Right atrium auricular region (tissue), 2 donors: ENCODE measurements at regions not wholly inside any gene's neighbourhood (a gene's known extent, or its start where the extent isn't known, plus 50 kb on each side); places are given as distances from the start of the nearest gene placed in this dataset.
"Not testable (repeated sequence)": the region's sequence is repeated elsewhere in the genome, so short reads cannot be mapped to it uniquely, and the experiment has no call there.

Experiments used
- DNase-seq: peaks from one replicate; pipeline ENCODE4 v3.0.0-alpha.2; 2019; ENCODE audit warnings: low spot score
- H3K27ac ChIP-seq, 2 donors: fragments of 200-600 bp; sonication (generic); 1 replicate in 1 of 2; 2 replicates in 1 of 2; pipeline ENCODE4 v1.5.1; 2016 to 2019
- H3K27me3 ChIP-seq, 2 donors: fragments of 200-600 bp; sonication (generic); one replicate each; pipeline versions ENCODE4 v1.5.1 to v1.6.0; 2017 to 2019
- H3K36me3 ChIP-seq: fragments of 200-600 bp; sonication (generic); one replicate; pipeline ENCODE4 v1.5.1; 2016
- H3K4me1 ChIP-seq, 2 donors: fragments of 200-600 bp; sonication (generic); one replicate each; pipeline versions ENCODE4 v1.5.1 to v1.6.0; 2017 to 2019
- H3K4me3 ChIP-seq, 2 donors: fragments of 200-600 bp; sonication (generic); 1 replicate in 1 of 2; 2 replicates in 1 of 2; pipeline ENCODE4 v1.5.1; 2017 to 2019; ENCODE audit warnings: mild to moderate bottlenecking in 1 of 2, moderate library complexity in 1 of 2
- H3K9me3 ChIP-seq, 2 donors: fragments of 200-600 bp; sonication (generic); one replicate each; pipeline ENCODE4 v1.5.1; 2019
- TF ChIP-seq, protein P1 (sequence below), 2 donors: fragments of 200-600 bp; sonication (generic); IDR thresholded peaks; one replicate each; pipeline ENCODE4 v1.5.1; 2019; ENCODE audit warnings: antibody characterized with exemption in 2 of 2

DNA sequence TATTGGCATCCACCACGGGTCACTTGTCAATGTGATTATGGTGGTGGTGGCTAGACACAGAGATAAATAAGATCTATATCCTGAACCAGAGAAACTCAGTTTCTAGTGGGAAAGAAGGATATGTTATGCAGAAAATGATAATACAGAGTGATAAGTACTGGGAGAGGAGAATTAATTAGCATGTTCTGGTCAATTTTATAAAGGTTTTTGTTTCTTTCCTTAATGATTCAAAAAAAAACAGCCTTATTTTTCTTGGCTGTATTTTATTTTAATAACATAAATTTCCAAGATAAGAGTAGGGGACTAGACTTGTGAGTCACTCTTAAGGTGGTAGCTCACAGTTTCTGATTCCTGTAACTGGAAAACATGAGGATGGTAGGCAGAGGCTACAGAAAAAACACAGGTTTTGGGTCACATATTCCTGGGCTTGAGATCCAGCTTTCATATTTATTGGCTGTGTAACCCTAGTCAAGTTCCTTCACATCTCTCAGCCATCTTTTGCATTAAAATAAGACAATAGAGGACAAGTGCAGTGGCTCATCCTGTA lies 350.3 kb upstream of the RPS23 start:
- TF ChIP-seq, protein P1, sequence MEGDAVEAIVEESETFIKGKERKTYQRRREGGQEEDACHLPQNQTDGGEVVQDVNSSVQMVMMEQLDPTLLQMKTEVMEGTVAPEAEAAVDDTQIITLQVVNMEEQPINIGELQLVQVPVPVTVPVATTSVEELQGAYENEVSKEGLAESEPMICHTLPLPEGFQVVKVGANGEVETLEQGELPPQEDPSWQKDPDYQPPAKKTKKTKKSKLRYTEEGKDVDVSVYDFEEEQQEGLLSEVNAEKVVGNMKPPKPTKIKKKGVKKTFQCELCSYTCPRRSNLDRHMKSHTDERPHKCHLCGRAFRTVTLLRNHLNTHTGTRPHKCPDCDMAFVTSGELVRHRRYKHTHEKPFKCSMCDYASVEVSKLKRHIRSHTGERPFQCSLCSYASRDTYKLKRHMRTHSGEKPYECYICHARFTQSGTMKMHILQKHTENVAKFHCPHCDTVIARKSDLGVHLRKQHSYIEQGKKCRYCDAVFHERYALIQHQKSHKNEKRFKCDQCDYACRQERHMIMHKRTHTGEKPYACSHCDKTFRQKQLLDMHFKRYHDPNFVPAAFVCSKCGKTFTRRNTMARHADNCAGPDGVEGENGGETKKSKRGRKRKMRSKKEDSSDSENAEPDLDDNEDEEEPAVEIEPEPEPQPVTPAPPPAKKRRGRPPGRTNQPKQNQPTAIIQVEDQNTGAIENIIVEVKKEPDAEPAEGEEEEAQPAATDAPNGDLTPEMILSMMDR (IDR thresholded peaks at IDR 0.05): no peak
- Histone ChIP-seq H3K27ac (no peak overlapping the region), H3K36me3 (no peaks in the 10 kb centered on the region)

DNA sequence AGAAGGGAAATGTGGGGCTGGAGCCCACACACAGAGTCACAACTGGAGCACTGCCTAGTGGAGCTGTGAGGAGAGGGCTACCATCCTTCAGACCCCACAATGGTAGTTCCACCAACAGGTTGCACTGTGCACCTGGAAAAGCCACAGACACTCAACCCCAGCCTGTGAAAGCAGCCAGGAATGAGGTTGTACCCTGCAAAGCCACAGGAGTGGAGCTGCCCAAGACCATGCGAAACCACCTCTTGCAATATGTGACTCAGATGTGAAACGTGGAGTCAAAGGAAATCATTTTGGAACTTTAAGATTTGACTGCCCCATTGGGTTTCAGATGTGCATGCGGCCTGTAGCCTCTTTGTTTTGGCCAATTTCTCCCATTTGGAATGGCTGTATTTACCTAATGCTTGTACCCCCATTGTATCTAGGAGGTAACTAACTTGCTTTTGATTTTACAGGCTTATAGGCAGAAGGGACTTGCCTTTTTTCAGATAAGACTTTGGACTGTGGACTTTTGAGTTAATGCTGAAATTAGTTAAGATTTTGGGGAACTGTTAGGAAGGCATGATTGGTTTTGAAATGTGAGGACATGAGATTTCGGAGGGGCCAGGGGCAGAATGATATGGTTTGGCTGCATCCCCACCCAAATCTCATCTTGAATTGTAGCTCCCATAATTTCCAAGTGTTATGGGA lies 348.9 kb upstream of the RPS23 start:
- not testable (repeated sequence) for H3K9me3 ChIP-seq, H3K4me3 ChIP-seq, H3K36me3 ChIP-seq, DNase-seq, H3K27ac ChIP-seq, H3K4me1 ChIP-seq, H3K27me3 ChIP-seq

More for the DNA sequence above, 350.3 kb upstream of the RPS23 start:
- Histone ChIP-seq H3K4me3 (no peak overlapping the region), H3K9me3 (no peaks in the 10 kb centered on the region), H3K27me3 (no peaks in the 10 kb centered on the region), H3K4me1 (no peaks in the 10 kb centered on the region)
- no peak for DNase-seq

DNA sequence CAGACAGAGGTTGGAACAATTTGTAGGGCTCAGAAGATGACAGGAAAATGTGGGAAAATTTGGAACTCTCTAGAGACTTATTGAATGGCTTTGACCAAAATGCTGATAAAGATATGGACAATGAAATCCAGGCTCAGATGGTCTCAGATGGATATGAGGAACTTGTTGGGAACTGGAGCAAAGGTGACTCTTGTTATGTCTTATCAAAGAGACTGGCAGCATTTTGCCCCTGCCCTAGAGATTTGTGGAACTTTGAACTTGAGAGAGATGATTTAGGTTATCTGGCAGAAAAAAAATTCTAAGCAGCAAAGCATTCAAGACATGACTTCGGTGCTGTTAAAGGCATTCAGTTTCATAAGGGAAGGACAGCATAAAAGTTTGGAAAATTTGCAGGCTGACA lies 347.9 kb upstream of the RPS23 start:
- not testable (repeated sequence) for H3K9me3 ChIP-seq, H3K36me3 ChIP-seq, DNase-seq, H3K27ac ChIP-seq, H3K4me3 ChIP-seq, H3K4me1 ChIP-seq, H3K27me3 ChIP-seq

DNA sequence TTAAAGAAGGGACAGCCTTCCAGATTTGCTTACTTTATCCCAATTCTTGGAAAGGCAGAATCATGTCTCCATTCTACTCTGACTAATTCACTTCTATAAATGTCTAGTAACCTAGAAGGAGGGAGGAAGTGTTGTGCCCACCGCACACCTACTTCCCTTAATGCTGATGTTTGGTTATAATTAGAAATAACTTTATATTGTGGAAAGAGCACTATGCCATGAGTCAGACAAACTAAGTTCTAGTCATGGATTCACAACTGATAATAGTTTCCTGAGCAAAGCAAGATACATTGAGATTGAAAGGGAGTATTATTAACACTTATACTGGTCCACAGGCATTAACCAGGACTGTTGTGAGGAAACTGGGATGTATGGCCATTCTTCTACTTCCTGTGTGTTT lies 345.9 kb upstream of the RPS23 start:
- H3K4me3 ChIP-seq: no peak overlapping the region
- no peak for DNase-seq
- TF ChIP-seq, protein P1 (IDR thresholded peaks at IDR 0.05): no peak
- no peaks in the 10 kb centered on the region for H3K4me1 ChIP-seq
- no peaks in the 10 kb centered on the region for H3K36me3 ChIP-seq
- no peaks in the 10 kb centered on the region for H3K9me3 ChIP-seq
- no peak overlapping the region for H3K27ac ChIP-seq
- no peaks in the 10 kb centered on the region for H3K27me3 ChIP-seq

DNA sequence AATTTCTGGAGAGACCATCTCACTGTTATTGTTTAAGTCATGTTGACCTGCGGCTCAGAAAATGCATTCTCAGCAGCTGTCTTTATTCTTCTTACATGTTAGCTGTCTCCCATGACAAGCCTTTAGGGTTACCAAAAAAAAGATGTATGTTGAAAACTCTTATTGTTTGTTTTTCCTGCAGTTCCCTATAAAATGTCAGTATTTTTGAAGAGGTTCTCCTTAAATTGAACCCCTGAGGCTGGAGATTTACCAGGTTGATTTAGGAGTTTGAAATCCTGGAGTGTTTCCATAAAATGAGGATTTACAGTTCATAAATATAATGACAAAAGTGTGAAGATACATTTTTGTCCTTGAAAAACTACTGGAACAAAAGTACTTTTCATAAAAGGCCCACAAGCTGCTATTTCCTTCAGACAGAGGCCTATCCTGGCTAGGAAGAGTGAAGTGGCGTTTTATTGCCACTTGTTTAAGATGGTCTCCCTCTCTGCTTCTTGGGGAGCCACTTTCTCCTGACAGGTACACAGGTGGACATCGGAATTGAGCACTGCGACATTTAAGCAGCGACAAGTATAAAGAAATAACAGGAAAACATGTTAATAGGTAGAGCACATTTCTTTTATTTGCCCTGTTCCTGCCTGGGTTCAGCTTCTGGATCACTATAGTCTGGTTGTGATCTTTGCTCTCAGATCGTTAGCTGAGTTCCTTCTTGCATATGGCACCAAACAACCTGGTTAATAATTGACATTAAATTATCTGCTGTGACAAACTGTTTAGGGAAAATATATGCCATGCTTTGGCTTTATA lies 344.8 kb upstream of the RPS23 start:
- Histone ChIP-seq H3K27ac (no peak overlapping the region), H3K9me3 (no peaks in the 10 kb centered on the region), H3K4me1 (no peaks in the 10 kb centered on the region), H3K4me3 (no peak overlapping the region), H3K36me3 (no peaks in the 10 kb centered on the region), H3K27me3 (no peaks in the 10 kb centered on the region)
- TF ChIP-seq, protein P1 (IDR thresholded peaks at IDR 0.05): no peak
- DNase-seq: no peak

DNA sequence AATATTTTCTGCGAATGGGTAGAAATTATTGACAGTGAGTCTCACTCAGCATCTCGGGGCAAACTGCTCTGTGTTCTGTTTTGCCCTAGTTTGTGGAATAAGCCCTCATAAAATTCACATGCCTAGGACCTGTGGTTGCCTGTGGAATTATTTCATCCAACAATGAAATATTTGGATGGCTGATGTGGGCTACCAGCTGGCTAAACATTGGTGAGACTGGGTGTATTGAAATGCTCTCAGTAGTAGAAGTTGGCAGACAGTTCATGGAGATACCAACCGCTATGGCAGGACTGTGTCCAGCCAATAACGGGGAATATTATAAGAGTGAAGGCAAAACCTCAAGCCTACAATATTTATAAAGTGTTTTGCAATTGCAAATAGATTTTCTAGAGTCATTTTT lies 344.1 kb upstream of the RPS23 start:
- H3K4me3 ChIP-seq: no peak overlapping the region
- no peak for DNase-seq
- no peaks in the 10 kb centered on the region for H3K27me3 ChIP-seq
- TF ChIP-seq, protein P1 (IDR thresholded peaks at IDR 0.05): no peak
- no peaks in the 10 kb centered on the region for H3K36me3 ChIP-seq
- H3K9me3 ChIP-seq: no peaks in the 10 kb centered on the region
- H3K4me1 ChIP-seq: no peaks in the 10 kb centered on the region
- H3K27ac ChIP-seq: no peak overlapping the region
